Astrocyte (in vitro differentiated cells and primary cell): ENCODE measurements at regions not wholly inside any gene's neighbourhood (a gene's known extent, or its start where the extent isn't known, plus 50 kb on each side); places are given as distances from the start of the nearest gene placed in this dataset.
"Not testable (repeated sequence)": the region's sequence is repeated elsewhere in the genome, so short reads cannot be mapped to it uniquely, and the experiment has no call there.

Experiments
- CTCF ChIP-seq: IDR thresholded peaks from 2 replicates; pipeline ENCODE4 v1.5.1; 2011; ENCODE audit warnings: low read depth, mild to moderate bottlenecking, inconsistent platforms, low read length, moderate library complexity; ENCODE audit not compliant: insufficient read depth
- EZH2 ChIP-seq: IDR thresholded peaks from 2 replicates; pipeline ENCODE4 v1.6.1; 2012; ENCODE audit warnings: mild to moderate bottlenecking, low read length, inconsistent platforms; ENCODE audit not compliant: insufficient read depth

- not testable (repeated sequence) for TF ChIP-seq CTCF, EZH2
Measured at GRCh38 chr7:73244782-73245311, 63.8 kb downstream of the NSUN5 start.
